Karpas-422 (cell line): ENCODE measurements at regions not wholly inside any gene's neighbourhood (a gene's known extent, or its start where the extent isn't known, plus 50 kb on each side); places are given as distances from the start of the nearest gene placed in this dataset.

Source experiments
- DNase-seq: peaks from one replicate; pipeline ENCODE4 v3.0.0-alpha.2; 2015
- H2AFZ ChIP-seq: fragments of 200-600 bp; sonication (generic); 2 replicates; pipeline ENCODE4 v1.6.1; 2014; ENCODE audit warnings: antibody characterized with exemption, low read length, mixed read lengths
- H3K27ac ChIP-seq: fragments of 200-600 bp; sonication (generic); 2 replicates; pipeline ENCODE4 v1.5.1; 2014; ENCODE audit warnings: mild to moderate bottlenecking, low read length, moderate library complexity
- H3K27me3 ChIP-seq: fragments of 200-600 bp; sonication (generic); 2 replicates; pipeline ENCODE4 v1.6.1; 2014; ENCODE audit warnings: low read length, mixed read lengths
- H3K36me3 ChIP-seq: fragments of 200-600 bp; sonication (generic); 2 replicates; pipeline ENCODE4 v1.6.1; 2014; ENCODE audit warnings: low read length, mixed read lengths; ENCODE audit not compliant: insufficient read depth
- H3K4me1 ChIP-seq: fragments of 200-600 bp; sonication (generic); 2 replicates; pipeline ENCODE4 v1.6.1; 2014; ENCODE audit warnings: mild to moderate bottlenecking, low read length, mixed read lengths
- H3K4me2 ChIP-seq: fragments of 200-600 bp; sonication (generic); 2 replicates; pipeline ENCODE4 v1.6.1; 2014; ENCODE audit warnings: low read length, low read depth, mild to moderate bottlenecking; ENCODE audit not compliant: poor library complexity, severe bottlenecking
- H3K4me3 ChIP-seq: fragments of 200-600 bp; sonication (generic); 2 replicates; pipeline ENCODE4 v1.5.1; 2014; ENCODE audit warnings: mild to moderate bottlenecking, antibody characterized with exemption, low read length, mixed read lengths
- H3K79me2 ChIP-seq: fragments of 200-600 bp; sonication (generic); 2 replicates; pipeline ENCODE4 v1.6.1; 2014; ENCODE audit warnings: mild to moderate bottlenecking, low read length, mixed read lengths
- H3K9ac ChIP-seq: fragments of 200-600 bp; sonication (generic); 2 replicates; pipeline ENCODE4 v1.6.0; 2014; ENCODE audit warnings: low read length
- H3K9me2 ChIP-seq: fragments of 200-600 bp; sonication (generic), shearing (Covaris generic); replicated peaks from 2 replicates; pipeline ENCODE4 v1.6.0; 2014; ENCODE audit warnings: mild to moderate bottlenecking, low read length, moderate library complexity; ENCODE audit not compliant: insufficient read depth
- H3K9me3 ChIP-seq: fragments of 300-700, 200-600 bp; sonication (generic); 2 replicates; pipeline ENCODE4 v1.6.1; 2014; ENCODE audit warnings: low read length, mixed read lengths
- H4K20me1 ChIP-seq: fragments of 200-600 bp; sonication (generic); 2 replicates; pipeline ENCODE4 v1.6.1; 2014; ENCODE audit warnings: mild to moderate bottlenecking, antibody characterized with exemption, low read length, low read depth; ENCODE audit not compliant: insufficient read depth

GRCh38 chr18:68461481-68462018 is 253.4 kb downstream of the TMX3 start:
- Histone ChIP-seq H3K9me2 (no peaks in the 10 kb centered on the region), H2AFZ (no peak overlapping the region), H3K36me3 (no peaks in the 10 kb centered on the region), H3K27ac (no peak overlapping the region), H3K27me3 (no peaks in the 10 kb centered on the region), H3K9ac (no peak overlapping the region), H4K20me1 (no peaks in the 10 kb centered on the region), H3K4me2 (no peak overlapping the region), H3K4me1 (no peaks in the 10 kb centered on the region), H3K4me3 (no peak overlapping the region), H3K79me2 (no peaks in the 10 kb centered on the region), H3K9me3 (peaks cover 3% of the 10 kb centered on the region)
- DNase-seq: no peak

GRCh38 chr18:68459968-68460367 is 254.9 kb downstream of the TMX3 start:
- DNase-seq: no peak

DNA sequence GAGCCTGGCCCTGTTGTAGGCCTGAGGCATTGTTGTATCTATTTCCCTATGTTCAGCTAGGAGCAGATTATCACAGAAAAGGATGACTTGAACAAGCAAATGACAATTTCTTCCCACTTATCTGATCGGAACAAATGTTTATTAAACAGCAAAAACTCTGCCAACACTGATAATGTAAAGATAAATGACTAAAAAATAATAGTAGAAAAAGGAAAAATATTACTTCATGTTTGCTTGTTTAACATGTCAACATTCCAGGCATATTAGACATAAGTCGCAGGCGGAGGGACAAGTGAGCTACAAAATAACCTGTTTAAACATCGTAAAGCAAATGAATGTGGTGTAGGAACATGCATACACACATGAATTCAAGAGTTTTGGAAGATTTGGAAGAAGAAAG is 257.9 kb downstream of the TMX3 start:
- H3K4me2 ChIP-seq: no peak overlapping the region
- no peak overlapping the region for H3K9ac ChIP-seq
- H3K79me2 ChIP-seq: no peaks in the 10 kb centered on the region
- H3K4me1 ChIP-seq: no peaks in the 10 kb centered on the region
- H4K20me1 ChIP-seq: no peaks in the 10 kb centered on the region
- H2AFZ ChIP-seq: no peak overlapping the region
- H3K27me3 ChIP-seq: no peaks in the 10 kb centered on the region
- no peak overlapping the region for H3K4me3 ChIP-seq
- no peaks in the 10 kb centered on the region for H3K9me2 ChIP-seq
- H3K36me3 ChIP-seq: no peaks in the 10 kb centered on the region
- no peak for DNase-seq
- H3K9me3 ChIP-seq: peaks cover 14% of the 10 kb centered on the region
- H3K27ac ChIP-seq: no peak overlapping the region

More at GRCh38 chr18:68459968-68460367, 254.9 kb downstream of the TMX3 start:
- Histone ChIP-seq H4K20me1 (no peaks in the 10 kb centered on the region), H3K9me3 (peaks cover 3% of the 10 kb centered on the region), H3K9me2 (no peaks in the 10 kb centered on the region), H3K79me2 (no peaks in the 10 kb centered on the region), H3K4me2 (no peak overlapping the region), H3K9ac (no peak overlapping the region), H2AFZ (no peak overlapping the region), H3K4me3 (no peak overlapping the region), H3K27me3 (no peaks in the 10 kb centered on the region), H3K27ac (no peak overlapping the region), H3K36me3 (no peaks in the 10 kb centered on the region), H3K4me1 (no peaks in the 10 kb centered on the region)

DNA sequence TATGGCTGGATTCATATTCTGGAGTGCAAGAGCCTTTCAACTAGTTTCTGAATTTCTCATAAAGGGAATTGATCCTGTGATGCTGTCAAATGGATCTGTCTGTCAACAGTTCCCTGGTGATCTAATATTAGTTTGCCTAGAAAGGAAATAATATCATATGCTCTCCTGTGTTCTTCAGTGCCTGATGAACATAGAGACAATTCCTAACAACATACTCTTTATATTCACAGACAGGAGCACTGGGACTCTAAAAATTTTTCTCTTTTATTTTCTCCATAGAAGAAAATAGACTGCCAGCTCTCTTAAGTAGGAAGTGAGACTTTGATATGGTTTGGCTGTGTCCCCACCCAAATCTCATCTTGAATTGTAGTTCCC is 259.7 kb downstream of the TMX3 start:
- H3K9me3 ChIP-seq: peaks cover 14% of the 10 kb centered on the region
- no peak overlapping the region for H3K27ac ChIP-seq
- no peak overlapping the region for H3K4me3 ChIP-seq
- no peak overlapping the region for H3K9ac ChIP-seq
- H3K79me2 ChIP-seq: no peaks in the 10 kb centered on the region
- DNase-seq: no peak
- H3K9me2 ChIP-seq: no peaks in the 10 kb centered on the region
- H3K27me3 ChIP-seq: no peaks in the 10 kb centered on the region
- no peaks in the 10 kb centered on the region for H3K36me3 ChIP-seq
- no peaks in the 10 kb centered on the region for H3K4me1 ChIP-seq
- H3K4me2 ChIP-seq: no peak overlapping the region
- H4K20me1 ChIP-seq: no peaks in the 10 kb centered on the region
- no peak overlapping the region for H2AFZ ChIP-seq

DNA sequence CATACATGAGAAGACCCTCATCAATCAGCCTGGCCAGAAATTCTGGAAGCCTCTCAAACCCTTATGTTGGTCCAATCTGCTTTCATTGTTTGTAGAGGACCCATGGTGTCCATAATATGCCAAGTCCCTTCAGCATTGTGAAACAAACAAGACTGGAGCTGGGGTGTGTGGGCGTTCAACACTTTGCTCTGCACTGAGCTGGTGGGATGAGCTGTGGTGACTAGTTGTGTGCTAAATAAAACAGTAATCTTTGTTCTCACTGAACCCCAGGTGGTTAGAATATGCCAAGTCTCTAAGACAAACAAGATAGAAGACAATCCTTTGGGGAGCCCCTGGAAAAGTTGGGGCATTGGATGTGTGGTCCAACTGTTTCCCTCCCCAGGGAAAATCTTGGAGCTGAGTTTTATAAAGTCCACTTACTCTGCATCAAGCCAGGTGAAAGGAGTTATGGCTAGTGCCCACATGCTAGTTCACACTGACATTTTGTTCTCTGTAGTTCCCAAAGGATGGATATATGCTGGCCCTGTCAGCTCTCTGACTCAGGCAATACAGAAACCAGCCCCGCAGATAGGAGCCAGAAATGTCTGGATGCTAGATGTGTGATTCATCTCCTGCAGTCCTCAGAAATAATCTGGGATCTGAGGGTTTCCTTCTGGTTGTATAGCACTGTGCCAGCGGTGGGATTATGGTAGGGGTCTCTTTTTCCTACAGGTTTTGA is 260.2 kb downstream of the TMX3 start:
- H3K27ac ChIP-seq: no peak overlapping the region
- H2AFZ ChIP-seq: no peak overlapping the region
- no peaks in the 10 kb centered on the region for H3K9me2 ChIP-seq
- H3K4me1 ChIP-seq: no peaks in the 10 kb centered on the region
- H3K79me2 ChIP-seq: no peaks in the 10 kb centered on the region
- H4K20me1 ChIP-seq: no peaks in the 10 kb centered on the region
- H3K27me3 ChIP-seq: no peaks in the 10 kb centered on the region
- no peak for DNase-seq
- no peak overlapping the region for H3K9ac ChIP-seq
- peaks cover 14% of the 10 kb centered on the region for H3K9me3 ChIP-seq
- H3K36me3 ChIP-seq: no peaks in the 10 kb centered on the region
- H3K4me3 ChIP-seq: no peak overlapping the region
- H3K4me2 ChIP-seq: no peak overlapping the region

DNA sequence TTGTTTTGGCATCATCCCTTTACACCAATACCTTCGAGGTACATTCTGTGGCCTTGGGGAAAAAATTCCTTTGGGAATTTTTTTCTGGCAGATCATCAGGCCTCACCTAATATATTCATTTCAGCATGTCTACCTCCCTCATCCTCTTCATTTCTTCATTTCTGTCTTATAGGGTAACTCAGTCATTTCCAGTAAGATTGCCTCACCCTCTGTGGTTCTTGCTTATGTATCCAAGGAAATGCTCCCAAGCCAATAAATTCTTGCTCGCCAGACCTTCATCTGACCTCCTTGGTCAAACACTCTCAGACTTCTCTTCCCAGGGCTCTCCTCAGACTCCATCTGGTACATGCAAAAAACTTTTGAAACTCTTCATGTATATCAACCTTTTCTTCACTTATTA is 265.6 kb downstream of the TMX3 start:
- no peak overlapping the region for H3K9ac ChIP-seq

DNA sequence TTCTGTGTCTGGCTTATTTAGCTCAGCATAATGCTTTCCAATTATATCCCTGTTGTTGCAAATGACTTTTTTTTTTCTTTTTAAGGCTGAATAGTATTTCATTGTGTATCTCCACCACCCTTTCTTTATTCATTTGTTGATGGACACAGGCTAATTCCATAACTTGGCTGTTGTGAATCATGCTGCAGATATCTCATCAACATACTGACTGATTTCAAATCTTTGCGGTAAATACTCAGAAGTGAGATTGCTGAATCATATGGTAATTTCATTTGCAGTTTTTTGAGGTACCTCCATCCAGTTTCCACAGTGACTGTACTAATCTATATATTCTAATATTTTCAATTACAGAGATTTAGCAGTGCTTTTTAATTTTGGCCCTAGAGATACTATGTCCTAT is 266.2 kb downstream of the TMX3 start:
- Histone ChIP-seq H3K9ac (no peak overlapping the region), H3K36me3 (no peaks in the 10 kb centered on the region)

More for the DNA sequence above, 265.6 kb downstream of the TMX3 start:
- H3K4me3 ChIP-seq: no peak overlapping the region
- no peak overlapping the region for H3K4me2 ChIP-seq
- no peak overlapping the region for H3K27ac ChIP-seq
- H2AFZ ChIP-seq: no peak overlapping the region
- no peaks in the 10 kb centered on the region for H3K27me3 ChIP-seq
- no peaks in the 10 kb centered on the region for H3K9me2 ChIP-seq
- no peaks in the 10 kb centered on the region for H3K36me3 ChIP-seq
- no peak for DNase-seq
- H3K79me2 ChIP-seq: no peaks in the 10 kb centered on the region
- H3K9me3 ChIP-seq: peaks cover 4% of the 10 kb centered on the region
- H4K20me1 ChIP-seq: no peaks in the 10 kb centered on the region
- H3K4me1 ChIP-seq: no peaks in the 10 kb centered on the region

DNA sequence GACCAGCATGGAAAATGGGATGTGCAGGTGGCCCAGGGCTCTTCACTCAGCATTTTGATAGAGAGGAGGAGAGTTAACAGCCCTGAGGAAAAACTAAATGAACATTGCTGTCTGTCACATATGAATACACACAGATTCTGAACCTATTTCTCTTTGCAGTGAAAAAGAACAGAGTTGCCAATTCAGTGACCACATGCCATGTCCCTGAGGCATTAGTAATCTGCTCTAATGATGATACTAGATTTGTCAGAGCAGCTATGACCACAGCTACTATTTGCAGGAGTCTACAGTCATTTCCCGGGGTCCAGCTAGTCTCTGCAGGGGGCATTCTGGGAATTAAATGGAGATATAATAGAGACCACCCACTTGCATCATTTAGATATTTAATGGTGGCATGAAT is 267.6 kb downstream of the TMX3 start:
- Histone ChIP-seq H3K27ac (no peak overlapping the region), H3K4me3 (no peak overlapping the region), H3K4me2 (no peak overlapping the region), H2AFZ (no peak overlapping the region), H3K79me2 (no peaks in the 10 kb centered on the region), H3K9me3 (no peaks in the 10 kb centered on the region), H3K9ac (no peak overlapping the region), H3K36me3 (no peaks in the 10 kb centered on the region), H3K4me1 (no peaks in the 10 kb centered on the region), H3K9me2 (no peaks in the 10 kb centered on the region), H4K20me1 (no peaks in the 10 kb centered on the region), H3K27me3 (no peaks in the 10 kb centered on the region)
- DNase-seq: no peak

More for the DNA sequence above, 266.2 kb downstream of the TMX3 start:
- H3K27me3 ChIP-seq: no peaks in the 10 kb centered on the region
- no peak overlapping the region for H3K27ac ChIP-seq
- H3K79me2 ChIP-seq: no peaks in the 10 kb centered on the region
- no peak overlapping the region for H2AFZ ChIP-seq
- no peaks in the 10 kb centered on the region for H3K9me3 ChIP-seq
- H4K20me1 ChIP-seq: no peaks in the 10 kb centered on the region
- H3K4me1 ChIP-seq: no peaks in the 10 kb centered on the region
- H3K4me2 ChIP-seq: no peak overlapping the region
- H3K9me2 ChIP-seq: no peaks in the 10 kb centered on the region
- DNase-seq: no peak
- H3K4me3 ChIP-seq: no peak overlapping the region
